ENCODE measurements at regions not wholly inside any gene's neighbourhood (a gene's known extent, or its start where the extent isn't known, plus 50 kb on each side); places are given as distances from the start of the nearest gene placed in this dataset.

DNA sequence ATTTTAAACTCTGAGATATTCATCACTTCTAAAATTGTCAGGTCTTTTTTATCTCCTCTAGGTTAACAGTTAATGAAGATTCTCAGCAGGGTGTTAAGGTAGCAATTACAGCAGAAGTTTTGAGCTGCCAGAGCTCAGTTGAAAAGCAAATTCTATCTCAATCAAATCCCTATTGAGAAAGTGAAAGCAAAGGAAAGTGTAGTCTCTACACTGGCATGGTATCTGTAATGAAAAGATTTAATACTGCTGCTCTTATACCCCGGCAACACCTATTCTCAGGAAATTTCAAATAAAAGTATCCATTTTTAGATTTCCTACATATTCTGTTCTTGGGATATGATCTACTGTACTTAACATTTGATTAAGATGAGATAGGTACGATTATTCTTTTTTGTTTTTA is 913.5 kb downstream of the MRPL39 start:
- WGBS, 2 donors: 52 to 75% methylated on average over 2 of the region's 2 CpGs

DNA sequence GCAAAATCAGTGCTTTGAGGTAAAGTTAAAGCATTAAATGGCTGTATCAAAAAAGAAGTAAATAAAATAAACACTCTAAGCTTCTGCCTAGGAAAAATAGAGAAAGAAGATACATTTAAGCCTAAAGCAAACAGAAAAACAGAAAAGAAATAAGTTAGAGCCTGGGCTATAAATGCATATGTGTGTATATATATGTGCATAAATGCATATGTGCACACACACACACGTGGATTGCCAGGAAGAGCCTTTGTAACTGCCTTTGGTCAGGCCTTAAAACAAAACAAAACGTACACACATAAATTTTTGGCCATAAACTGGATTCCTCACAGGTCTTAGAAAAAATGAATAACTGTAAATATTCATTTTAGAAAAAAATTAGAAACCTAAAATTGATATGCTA is 925.8 kb downstream of the MRPL39 start:
- WGBS, 2 donors: 20 to 29% methylated on average over 2 of the region's 2 CpGs
- DNase-seq: no peak
- Histone ChIP-seq H3K27ac (no peak overlapping the region), H3K36me3 (no peaks in the 10 kb centered on the region), H3K4me1 (no peaks in the 10 kb centered on the region), H3K27me3 (no peaks in the 10 kb centered on the region), H3K9me3 (no peaks in the 10 kb centered on the region), H3K4me3 (no peak overlapping the region)
- intact Hi-C loops (cut with DNase I): no loop called here
- FAIRE-seq: no peak
- no peak for ATAC-seq
- TF ChIP-seq, protein P1, sequence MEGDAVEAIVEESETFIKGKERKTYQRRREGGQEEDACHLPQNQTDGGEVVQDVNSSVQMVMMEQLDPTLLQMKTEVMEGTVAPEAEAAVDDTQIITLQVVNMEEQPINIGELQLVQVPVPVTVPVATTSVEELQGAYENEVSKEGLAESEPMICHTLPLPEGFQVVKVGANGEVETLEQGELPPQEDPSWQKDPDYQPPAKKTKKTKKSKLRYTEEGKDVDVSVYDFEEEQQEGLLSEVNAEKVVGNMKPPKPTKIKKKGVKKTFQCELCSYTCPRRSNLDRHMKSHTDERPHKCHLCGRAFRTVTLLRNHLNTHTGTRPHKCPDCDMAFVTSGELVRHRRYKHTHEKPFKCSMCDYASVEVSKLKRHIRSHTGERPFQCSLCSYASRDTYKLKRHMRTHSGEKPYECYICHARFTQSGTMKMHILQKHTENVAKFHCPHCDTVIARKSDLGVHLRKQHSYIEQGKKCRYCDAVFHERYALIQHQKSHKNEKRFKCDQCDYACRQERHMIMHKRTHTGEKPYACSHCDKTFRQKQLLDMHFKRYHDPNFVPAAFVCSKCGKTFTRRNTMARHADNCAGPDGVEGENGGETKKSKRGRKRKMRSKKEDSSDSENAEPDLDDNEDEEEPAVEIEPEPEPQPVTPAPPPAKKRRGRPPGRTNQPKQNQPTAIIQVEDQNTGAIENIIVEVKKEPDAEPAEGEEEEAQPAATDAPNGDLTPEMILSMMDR (IDR thresholded peaks at IDR 0.05): no peak

More for the DNA sequence above, 913.5 kb downstream of the MRPL39 start:
- Histone ChIP-seq H3K4me1 (no peaks in the 10 kb centered on the region), H3K27ac (no peak overlapping the region), H3K4me3 (no peak overlapping the region), H3K36me3 (no peaks in the 10 kb centered on the region), H3K27me3 (no peaks in the 10 kb centered on the region), H3K9me3 (no peaks in the 10 kb centered on the region)
- TF ChIP-seq, protein P1 (IDR thresholded peaks at IDR 0.05): no peak
- DNase-seq: no peak
- intact Hi-C loops (cut with DNase I): no loop called here
- no peak for ATAC-seq
- FAIRE-seq: no peak

DNA sequence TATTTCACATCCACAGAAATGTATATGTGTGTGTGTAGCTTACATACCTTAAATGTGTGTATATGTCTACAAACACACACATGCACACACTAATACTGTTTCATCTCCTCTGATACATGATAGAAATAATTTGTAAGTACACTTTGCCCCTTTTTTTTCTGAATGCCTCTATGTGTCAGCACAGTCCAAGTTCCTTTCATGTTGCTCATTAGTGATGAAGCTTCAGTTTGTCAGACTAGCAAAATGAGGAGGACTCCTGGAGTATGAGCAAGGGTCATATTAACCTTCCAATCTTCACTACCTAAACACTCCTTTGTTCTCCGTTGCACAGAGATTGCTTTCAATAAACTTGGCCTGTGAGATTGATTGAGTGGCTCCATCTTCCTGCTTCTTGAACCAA is 935.4 kb downstream of the MRPL39 start:
- Histone ChIP-seq H3K36me3 (no peaks in the 10 kb centered on the region), H3K9me3 (no peaks in the 10 kb centered on the region), H3K27me3 (no peaks in the 10 kb centered on the region), H3K4me1 (no peaks in the 10 kb centered on the region), H3K4me3 (no peak overlapping the region), H3K27ac (no peak overlapping the region)
- no peak for DNase-seq
- FAIRE-seq: no peak
- 9 to 24% methylated on average over 1 of the region's 1 CpG for WGBS, 2 donors
- TF ChIP-seq, protein P1 (IDR thresholded peaks at IDR 0.05): no peak
- intact Hi-C loops (cut with DNase I): no loop called here
- no peak for ATAC-seq

DNA sequence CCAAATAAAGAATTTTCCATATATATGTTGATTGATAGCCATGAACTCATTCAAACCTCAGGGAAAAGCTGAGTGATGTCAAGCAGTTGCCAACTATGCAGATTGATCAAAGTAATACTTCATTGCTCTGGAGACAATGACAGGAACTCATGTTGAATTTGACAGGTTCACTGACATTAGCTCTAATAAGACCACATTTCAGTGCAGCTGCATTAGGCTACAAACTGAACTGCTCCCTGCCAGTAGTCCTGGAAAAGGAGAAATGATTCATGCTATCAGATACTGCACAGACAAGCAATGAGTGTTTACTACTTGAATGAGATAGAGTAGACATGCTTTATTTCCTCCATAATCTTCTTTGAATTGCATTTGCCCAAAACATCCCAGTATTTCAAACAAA is 948.4 kb downstream of the MRPL39 start:
- DNase-seq: no peak
- Histone ChIP-seq H3K36me3 (no peaks in the 10 kb centered on the region), H3K4me1 (no peaks in the 10 kb centered on the region), H3K27ac (no peak overlapping the region), H3K9me3 (no peaks in the 10 kb centered on the region), H3K27me3 (no peaks in the 10 kb centered on the region), H3K4me3 (no peak overlapping the region)
- TF ChIP-seq, protein P1 (IDR thresholded peaks at IDR 0.05): no peak
- FAIRE-seq: no peak
- no peak for ATAC-seq
- intact Hi-C loops (cut with DNase I): no loop called here

DNA sequence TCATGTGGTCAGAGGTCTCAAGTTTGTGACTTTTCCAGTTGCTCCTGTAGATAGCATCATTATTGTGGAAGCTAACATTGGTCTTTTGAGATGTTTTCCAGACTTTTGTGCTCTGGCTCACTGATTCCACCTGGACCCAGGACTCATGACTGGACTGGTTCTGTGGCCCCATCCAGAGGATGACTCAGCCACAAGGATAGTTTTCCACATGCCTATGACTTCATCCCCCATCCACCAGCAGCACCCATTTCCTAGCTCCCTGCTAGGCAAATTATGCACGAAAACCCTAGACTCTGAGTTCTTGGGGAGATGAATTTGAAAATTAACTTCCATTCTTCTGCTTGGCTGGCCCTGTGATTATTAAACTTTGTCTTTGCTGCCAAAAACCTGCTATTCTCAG is 949.3 kb downstream of the MRPL39 start:
- ATAC-seq: no peak
- no peak for DNase-seq
- TF ChIP-seq, protein P1 (IDR thresholded peaks at IDR 0.05): no peak
- Histone ChIP-seq H3K27me3 (no peaks in the 10 kb centered on the region), H3K27ac (no peak overlapping the region), H3K4me3 (no peak overlapping the region), H3K36me3 (no peaks in the 10 kb centered on the region), H3K4me1 (no peaks in the 10 kb centered on the region), H3K9me3 (no peaks in the 10 kb centered on the region)
- 50 to 60% methylated on average over 1 of the region's 1 CpG for WGBS, 2 donors
- FAIRE-seq: no peak
- intact Hi-C loops (cut with DNase I): no loop called here

Data from pancreas (tissue), 10 donors.